GM19463 (cell line): ENCODE measurements at regions not wholly inside any gene's neighbourhood (a gene's known extent, or its start where the extent isn't known, plus 50 kb on each side); places are given as distances from the start of the nearest gene placed in this dataset.
A peak's percentile ranks its signal among the peaks of the same experiment; 100 is the strongest.

ENCODE experiments used
- ATAC-seq: cut with Tn5 transposase; IDR thresholded peaks from one replicate; pipeline ENCODE4 v1.9.1; 2021; ENCODE audit warnings: mild to moderate bottlenecking, moderate library complexity; ENCODE audit not compliant: unreplicated experiment

- peak; percentile 99 for ATAC-seq
Observed at GRCh38 chr14:52380294-52380693, 66.2 kb downstream of the PTGER2 start.
